GM23248 (cell line): ENCODE measurements at regions not wholly inside any gene's neighbourhood (a gene's known extent, or its start where the extent isn't known, plus 50 kb on each side); places are given as distances from the start of the nearest gene placed in this dataset.

ENCODE experiments used
- EZH2 ChIP-seq: fragments of 200-600 bp; sonication (generic); IDR thresholded peaks from 2 replicates; pipeline ENCODE4 v1.6.1; 2018; ENCODE audit warnings: antibody characterized with exemption, mild to moderate bottlenecking; ENCODE audit not compliant: insufficient read depth, poor library complexity, severe bottlenecking
- EZH2phosphoT487 ChIP-seq: fragments of 200-600 bp; sonication (generic); IDR thresholded peaks from 2 replicates; pipeline ENCODE4 v1.6.1; 2018; ENCODE audit warnings: antibody characterized with exemption, moderate library complexity, mild to moderate bottlenecking, low read depth; ENCODE audit not compliant: insufficient read depth

DNA sequence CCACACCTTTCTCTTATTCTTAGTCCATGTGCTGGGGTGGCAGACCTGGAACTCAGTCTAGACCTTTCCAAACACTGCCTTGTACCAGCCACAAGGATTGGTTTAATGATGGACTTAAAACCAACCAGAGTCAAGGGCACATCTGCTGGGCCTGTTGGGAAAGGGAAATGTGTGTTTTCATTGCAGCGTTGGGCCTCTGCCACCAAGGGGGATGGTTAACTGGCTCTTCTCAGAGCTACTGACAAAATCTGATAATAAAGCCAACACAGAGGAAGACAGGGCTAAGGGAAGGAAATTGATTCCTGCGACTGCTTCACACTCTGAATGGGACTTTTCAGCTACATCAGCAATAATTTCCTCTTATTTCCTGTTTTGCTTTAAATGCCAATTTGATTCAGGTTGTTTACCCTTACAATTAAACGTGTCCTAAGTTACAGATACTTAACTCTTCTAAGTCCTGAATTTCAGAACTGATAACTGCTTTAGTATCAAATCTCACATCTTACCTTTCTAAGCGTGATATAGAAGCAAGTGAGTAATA lies 68.4 kb upstream of the MALRD1 start:
- TF ChIP-seq EZH2phosphoT487 (no peak), EZH2 (no peak)
